HG02642 (cell line): ENCODE measurements at regions not wholly inside any gene's neighbourhood (a gene's known extent, or its start where the extent isn't known, plus 50 kb on each side); places are given as distances from the start of the nearest gene placed in this dataset.

Experiments used
- ATAC-seq: cut with Tn5 transposase; IDR thresholded peaks from one replicate; pipeline ENCODE4 v1.9.1; 2021; ENCODE audit warnings: mild to moderate bottlenecking; ENCODE audit not compliant: unreplicated experiment, poor library complexity

DNA sequence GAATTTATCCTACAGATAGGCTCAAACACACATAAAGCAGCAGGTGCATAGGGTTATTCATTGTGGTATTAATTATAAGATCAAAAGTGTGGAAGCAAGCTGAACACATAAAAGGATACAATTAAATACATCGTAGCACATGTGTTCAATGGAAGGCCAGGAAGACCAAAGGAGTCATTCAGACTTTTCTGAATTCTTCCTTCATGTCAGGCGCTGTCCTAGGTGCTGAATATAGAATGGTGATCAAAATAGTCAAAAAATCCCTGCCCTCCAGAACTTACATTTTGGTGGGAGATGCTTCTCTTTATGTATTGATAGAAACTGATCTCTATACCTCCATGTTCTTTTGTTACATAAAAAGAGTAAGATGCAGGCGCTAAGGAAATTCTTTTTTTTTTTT, 439.0 kb upstream of the ASIC2 start:
- ATAC-seq, result no peak

DNA sequence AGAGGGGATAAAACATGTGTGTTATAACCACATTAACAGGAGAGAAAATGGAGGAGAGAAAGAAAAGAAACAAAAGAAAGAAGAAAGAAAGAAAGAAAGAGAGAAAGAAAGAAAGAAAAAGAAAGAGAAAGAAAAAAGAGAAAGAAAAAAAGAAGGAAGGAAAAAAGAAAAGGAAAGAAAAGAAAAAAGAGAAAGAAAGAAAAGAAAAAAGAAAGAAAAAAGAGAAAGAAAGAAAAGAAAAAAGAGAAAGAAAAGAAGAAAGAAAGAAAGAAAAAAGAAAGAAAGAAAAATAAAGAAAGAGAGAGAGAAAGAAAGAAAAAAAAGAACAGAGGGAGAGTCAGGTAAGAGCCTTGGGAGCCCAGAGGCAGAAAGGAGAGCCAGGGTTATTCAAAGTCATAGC, 446.6 kb upstream of the ASIC2 start:
- no peak for ATAC-seq

DNA sequence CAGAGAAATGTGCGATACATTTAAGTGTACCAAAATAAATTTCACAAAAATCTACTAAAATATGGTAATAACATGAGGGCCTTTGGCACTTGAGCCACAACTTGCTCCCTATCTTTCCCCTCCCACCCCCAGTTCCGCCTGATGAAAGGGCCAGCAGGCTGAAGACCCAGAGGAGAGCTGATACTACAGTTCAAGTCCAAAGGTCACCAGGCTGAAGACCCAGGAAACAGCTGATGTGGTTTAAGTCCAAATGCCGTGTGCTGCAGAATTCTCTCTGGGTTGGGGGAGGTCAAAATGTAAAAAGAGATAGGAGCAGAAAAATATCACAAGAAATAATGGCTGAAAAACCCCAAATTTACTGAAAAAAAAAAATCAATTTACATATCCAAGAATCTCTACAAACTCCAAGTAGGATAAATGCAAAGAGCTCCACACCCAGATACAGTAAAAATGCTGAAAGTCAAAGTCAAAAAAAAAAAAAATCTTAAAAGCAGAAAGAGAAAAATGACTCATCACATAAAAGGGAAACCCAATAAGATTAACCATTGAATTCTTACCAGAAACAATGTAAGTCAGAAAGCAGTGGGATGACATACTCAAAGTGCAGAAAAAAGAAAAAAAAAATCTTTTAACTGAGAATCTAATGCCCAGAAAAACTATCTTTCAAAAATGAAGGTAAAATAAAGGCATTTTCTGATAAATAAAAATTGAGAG, 452.1 kb upstream of the ASIC2 start:
- no peak for ATAC-seq

DNA sequence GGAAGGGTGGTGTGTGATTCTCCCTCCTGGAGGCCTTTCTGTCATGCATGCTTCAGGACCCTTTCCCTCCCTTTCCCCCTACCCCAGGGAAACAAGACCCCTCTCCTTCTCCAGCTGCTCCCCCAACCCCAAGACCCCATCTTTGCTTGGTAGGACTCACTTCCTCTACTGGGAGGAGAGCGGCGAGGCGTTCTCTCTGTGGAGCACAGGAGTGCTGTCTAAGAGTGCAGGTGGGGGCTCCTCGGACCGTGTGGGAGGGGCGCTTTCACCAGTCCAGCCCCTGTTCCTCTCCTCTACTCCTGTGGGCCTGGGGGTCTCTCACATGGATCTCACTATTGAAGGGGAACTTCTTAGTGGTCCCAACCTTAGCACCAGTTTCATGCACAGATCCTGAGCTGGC, 456.1 kb upstream of the ASIC2 start:
- ATAC-seq, result no peak

DNA sequence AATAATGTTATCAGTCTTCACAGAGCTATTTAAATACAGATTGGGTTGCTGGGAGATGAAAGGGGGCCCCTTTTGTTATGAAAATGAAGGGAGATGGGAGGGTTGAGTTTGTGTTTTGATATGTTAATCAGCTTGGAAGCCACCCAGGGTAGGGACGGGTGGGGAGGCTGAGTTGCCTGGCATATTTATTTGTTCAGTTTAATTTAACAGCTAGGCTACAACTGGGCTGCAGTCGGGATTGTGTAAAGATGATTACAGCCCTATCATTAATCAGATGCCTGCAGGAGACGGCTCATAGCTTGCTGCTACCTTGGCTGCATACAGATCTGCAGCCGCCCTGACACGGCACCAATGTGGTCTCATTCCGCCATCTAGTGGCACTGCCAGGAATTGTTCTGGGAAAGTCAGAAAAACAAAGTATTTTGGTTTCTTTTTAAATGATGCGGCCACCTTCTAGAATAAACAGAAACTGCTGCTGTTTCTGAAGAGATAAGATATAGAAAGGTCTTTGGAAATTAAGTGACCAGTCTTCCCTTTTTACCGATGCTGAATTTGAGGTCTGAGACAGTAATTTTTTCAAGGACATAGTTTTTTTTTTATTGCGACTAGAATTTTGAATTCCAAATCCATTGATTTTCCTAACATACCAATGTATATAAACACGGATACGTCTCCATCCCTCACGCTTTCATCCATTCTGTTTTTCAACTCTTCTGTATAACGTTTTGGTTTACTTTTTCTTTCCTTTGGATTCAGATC, 458.0 kb upstream of the ASIC2 start:
- peak; percentile 46 for ATAC-seq

DNA sequence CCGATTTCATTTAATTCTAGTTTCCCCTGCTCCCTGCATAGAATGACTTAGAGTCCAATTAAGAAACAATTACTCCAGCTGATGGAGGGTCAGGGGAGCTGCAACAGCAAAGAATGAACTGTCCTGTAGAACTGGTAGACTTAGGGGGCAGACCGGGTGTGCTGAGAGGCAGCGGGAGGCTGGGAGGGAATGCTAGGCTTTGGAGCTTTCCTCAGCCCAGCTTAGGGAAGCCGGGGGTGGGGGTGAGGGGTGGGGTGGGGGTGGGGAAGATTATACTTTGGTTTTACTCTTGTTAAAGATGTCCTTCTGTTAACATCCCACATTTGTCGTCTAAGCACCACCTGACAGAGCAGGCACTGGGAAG, 458.6 kb upstream of the ASIC2 start:
- no peak for ATAC-seq

DNA sequence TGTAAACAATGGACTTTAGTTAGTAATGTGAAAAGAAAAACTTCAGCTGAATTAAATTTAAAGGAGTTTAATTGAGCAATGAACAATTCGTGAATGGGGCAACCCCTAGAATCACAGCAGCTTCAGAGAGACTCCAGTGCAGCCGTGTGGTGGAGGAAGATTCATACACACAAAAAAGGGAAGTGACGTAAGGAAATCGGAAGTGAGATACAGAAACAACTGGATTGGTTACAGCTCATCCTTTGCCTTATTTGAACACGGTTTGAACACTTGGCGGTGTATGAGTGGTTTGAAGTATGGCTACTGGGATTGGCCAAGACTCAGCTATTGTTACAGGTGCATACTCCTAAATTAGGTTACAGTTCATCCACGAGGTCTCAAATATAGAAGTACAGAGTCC, 460.4 kb upstream of the ASIC2 start:
- no peak for ATAC-seq

DNA sequence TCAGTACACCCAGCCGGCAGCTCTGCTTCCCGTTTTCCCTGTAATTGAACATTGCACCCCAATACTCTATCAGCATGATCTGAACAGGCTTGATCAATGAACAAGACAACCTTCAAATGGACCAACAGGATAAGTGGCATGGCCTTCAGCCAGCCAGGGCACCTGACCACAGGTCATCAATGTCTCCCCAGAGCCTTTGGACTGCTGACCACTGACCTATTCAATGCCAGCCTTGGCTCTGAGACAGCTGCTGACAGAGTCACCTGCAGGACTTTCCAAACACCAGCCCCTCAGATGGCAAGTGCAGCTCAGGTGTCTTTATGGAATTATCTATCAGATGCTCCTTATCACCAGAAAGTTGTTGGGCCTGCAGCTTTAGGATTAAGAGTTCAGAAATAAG, 462.9 kb upstream of the ASIC2 start:
- no peak for ATAC-seq

DNA sequence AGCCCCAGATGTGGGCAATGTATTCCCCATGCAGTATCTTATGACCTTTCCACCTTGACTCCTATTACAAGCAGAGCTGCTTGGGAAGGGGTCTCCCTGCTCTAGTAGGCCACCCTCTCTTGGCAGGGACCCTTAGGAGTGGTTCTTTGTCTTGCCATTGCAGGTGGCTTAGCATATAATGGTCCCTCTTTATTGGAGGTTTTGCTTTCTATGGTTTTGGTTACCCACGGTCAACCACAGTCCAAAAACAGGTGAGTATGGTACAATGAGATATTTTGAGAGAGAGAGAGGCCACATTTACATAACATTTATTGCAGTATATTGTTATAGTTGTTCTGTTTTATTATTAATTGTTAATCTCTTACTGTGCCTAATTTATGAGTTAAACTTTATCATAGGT, 472.8 kb upstream of the ASIC2 start:
- no peak for ATAC-seq

DNA sequence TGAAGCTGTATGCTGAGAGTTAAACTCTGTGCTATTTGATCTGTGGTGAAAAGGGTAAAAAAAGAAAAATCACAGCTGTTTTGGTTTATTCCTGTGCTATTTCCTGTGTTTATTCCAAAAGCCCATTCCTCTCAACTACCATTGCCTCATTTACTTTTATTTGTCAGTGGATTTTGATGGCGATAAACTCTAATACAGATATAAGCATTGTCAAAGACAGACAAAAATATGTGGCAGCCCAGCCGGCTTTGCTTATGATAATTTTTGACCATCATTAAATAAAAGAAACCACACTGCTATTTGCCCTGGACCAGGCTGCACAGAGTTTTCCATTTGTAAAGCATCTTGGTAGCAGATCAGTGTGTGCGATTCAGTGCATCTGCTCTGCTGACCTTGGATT, 473.6 kb upstream of the ASIC2 start:
- ATAC-seq, result no peak

DNA sequence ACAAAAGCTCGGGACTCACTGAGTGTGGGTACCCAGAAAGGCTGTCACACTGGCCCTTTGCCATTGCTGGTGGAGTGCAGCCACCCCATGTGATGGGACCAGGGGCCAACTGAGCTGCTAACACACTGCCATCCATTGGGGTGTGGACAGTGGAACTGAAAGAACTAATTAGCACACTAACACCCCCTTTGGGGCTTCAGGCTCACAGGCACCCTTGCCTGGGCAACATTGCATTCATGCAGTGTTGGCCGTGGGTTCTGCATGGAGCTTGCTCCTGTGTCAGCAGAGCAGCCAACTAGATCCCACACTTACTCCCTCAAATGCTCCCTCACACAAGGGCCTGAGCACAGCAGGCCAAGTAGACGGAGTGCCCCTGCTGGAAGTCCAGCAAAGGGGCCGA, 476.0 kb upstream of the ASIC2 start:
- no peak for ATAC-seq

DNA sequence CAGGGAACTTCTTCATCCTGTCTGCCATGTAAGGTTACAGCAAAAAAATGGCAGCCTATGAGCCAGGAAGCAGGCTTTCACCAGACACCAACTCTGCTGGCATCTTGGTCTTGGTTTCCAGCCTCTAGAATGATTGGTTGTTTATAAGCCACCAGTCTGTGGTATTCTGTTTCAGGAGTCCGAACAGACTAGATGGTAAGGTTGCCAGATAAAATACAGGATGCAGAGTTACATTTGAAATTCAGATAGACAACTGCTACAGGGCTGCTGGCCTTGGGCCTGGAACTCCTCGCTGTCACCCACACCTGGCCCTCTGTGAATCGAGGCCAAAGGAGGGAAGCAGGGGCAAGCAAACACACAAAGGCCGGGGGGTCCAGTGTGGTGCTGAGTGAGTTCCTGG, 478.8 kb upstream of the CCL2 start:
- no peak for ATAC-seq

DNA sequence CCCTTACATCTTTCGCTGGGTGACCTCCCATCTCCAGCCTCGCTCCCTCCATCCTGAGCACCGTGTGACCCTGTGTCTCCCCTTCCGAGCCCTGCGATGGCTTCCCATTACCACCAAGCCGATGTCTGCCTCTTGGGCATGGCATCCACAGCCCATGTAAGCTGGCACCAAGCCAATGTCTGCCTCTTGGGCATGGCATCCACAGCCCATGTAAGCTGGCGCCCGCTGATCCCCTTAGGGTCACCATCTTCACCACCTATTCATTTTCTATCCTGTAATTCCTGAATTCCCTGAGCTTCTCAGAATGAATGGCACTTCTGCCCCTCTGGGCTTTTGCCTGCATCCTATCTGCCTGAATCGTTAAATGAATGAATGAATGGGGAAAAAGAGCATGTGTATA, 478.2 kb upstream of the CCL2 start:
- no peak for ATAC-seq

DNA sequence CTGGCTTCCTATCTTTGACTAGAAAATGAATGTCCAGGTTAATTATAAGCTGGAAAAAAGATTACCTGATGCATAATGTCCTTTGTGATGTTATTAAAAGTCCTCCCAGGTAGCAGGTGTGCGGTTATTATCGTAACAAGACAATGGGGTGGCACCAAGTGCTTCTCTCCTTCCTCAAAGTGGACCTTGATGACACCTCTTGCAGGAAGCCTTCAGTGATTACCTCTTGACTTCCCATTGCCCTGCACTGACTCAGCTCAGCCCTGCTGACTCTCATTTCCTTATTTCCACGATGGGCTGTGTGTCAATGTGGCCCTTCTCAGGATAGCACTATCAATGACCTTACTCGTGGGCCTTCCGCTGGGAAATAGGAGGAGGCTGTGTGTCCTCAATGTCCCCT, 477.4 kb upstream of the CCL2 start:
- ATAC-seq, result no peak

DNA sequence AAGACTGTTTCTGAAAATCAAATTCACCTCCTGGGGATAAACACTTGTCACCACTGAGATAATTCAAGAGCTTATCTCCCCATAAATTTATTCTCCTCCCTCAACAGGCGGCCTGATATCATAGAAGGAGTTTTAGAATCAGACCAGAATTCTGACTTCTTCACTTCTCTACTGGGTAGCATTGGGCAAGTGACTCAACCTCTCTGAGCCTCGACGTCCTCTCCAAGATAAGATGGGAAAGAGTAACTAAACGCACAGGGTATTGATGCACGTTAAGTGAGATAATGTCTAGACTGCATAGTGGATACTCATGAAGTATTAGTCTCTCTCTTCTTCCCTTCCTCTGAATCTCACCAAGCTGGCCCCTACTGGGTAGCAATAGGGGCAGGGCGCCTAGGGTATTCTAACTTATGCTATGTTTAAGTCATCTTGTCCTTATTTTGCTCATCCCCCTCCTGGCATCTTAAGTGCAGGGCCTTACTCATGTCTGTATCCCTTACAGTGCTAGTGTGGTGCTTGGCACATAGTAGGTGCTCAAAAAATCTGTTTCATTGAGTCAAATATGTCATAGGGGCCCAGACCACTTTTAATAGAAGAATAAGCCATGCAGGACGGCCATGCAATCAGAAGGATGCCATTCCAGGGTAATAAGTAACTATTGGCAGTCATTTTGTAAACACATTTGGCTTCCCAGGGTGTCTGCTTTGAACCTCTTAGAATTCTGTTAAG, 476.4 kb upstream of the CCL2 start:
- no peak for ATAC-seq

DNA sequence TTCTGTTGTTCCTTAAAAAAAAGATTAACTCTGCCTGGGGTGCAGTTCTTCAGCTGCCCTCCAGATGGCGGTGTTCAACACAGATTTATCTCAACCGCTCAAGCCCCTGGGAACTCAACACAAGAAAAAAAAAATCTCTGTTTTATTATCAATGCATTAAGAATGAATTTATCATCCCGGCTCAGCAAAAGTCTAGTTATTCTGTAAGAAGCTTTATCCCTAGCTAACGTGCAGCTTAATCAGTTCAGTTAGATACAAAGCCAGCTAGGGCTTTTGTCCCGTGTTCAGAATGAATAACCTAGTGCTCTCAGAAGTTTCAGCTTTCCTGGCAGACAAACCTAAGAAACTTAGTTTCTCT, 475.9 kb upstream of the CCL2 start:
- ATAC-seq, result no peak

DNA sequence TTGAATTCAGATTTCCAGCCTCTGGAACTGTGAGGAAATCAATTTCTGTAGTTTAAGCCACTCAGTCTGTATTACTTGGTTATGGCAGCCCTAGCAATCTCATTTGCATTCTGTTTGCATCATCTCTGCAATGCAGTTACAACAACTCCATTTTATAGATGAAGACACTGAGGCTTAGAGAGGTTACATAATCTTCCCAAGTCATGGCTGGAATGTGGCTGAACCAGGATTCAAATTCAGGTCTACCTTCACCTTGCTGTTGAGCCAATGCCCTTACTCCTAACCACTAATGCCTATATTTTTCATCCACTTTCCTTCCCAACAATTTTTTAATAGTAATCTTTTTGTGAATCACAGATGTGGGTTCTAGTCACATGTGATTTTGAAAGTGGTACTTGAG, 469.8 kb upstream of the CCL2 start:
- ATAC-seq, result no peak

DNA sequence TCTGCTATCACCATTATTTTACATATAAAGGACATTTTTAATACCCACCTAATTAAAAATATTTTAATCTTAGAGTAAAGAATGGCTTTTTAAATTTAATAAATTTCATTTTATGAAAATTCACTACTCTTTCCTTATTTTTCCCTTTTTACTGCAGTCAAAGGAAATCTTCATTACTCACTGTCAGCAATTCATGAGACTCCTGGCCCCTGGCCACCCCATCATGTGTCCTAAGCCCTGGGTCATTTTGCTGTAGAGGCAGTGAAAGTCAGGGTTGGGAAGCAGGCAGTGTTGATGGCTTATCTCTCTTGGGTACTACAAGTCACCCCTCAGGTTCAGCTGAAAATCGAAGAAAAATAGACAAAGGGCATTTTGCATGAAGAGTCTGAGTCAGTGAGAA, 468.6 kb upstream of the CCL2 start:
- no peak for ATAC-seq

DNA sequence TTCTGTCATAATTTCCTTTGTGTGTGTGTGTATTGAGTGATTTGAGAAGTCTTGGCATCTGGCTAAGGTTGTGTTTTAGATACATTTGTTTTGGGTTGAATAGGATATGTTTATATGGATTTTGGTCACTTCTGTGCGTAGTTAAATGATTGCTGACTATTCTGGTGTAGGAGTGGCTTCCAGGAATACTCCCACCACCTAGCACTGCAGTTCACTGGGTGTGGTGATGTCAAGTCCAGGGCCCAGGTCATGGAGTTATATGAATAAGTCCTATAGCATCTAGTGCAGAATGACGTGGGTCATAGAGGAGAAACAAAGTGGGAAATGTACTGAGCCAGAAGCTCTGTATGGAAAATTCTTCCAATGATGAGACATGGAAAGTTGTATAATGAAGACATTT, 465.4 kb upstream of the CCL2 start:
- no peak for ATAC-seq

DNA sequence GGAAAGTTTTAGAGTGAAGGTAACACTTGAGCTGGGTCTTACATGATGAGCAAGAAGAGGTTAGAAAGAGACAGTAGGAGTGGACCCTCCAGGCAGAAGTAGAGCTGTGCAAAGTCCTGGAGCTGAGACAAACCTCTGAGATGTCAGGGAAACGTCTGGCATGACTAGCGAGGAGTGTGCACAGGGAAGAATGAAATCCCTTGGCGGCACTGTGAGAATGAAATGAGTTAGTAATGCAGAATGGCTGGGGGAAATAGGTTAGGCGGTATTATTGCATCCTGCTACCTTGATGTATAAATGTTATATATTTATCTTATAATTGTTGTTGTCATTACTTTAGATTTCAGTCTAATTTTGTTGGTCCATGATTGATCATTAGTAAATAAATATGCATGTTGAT, 457.9 kb upstream of the CCL2 start:
- ATAC-seq, result no peak

DNA sequence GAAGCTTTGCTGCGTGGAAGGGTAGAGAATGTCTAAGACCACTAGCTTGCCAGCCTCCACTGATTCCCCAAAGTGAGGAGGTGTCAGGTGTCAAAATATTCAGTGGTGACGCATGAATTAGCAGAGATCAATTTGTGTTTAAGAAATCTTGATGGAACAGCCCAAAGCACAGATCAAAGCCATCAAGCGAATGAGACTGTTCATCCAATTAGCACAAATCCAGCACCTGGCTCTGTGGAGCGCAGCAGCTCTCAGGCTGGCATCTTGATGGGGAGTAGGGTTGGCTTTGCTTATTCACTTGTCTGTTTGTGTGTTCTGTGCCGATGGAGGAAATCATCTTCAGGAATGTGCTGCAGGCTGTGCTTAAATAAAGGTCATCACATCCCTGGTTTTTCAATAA, 456.8 kb upstream of the CCL2 start:
- ATAC-seq, result no peak
